Ascending aorta (tissue), 2 donors: ENCODE measurements at regions not wholly inside any gene's neighbourhood (a gene's known extent, or its start where the extent isn't known, plus 50 kb on each side); places are given as distances from the start of the nearest gene placed in this dataset.

ENCODE experiments used
- DNase-seq, 2 donors: peaks; one replicate each; pipeline ENCODE4 v3.0.0-alpha.2; 2019; ENCODE audit warnings: low spot score in 2 of 2
- H3K27ac ChIP-seq, 2 donors: fragments of 200-600 bp; sonication (generic); one replicate each; pipeline ENCODE4 v1.5.1; 2016 to 2017; ENCODE audit warnings: mild to moderate bottlenecking in 1 of 2
- H3K27me3 ChIP-seq: fragments of 200-600 bp; sonication (generic); one replicate; pipeline ENCODE4 v1.5.1; 2017
- H3K36me3 ChIP-seq, 2 donors: fragments of 200-600 bp; sonication (generic); one replicate each; pipeline ENCODE4 v1.5.1; 2016
- H3K4me1 ChIP-seq, 2 donors: fragments of 200-600 bp; sonication (generic); one replicate each; pipeline ENCODE4 v1.5.1; 2016 to 2017; ENCODE audit warnings: mild to moderate bottlenecking in 1 of 2
- H3K4me3 ChIP-seq, 2 donors: fragments of 200-600 bp; sonication (generic); one replicate each; pipeline ENCODE4 v1.5.1; 2016 to 2017; ENCODE audit warnings: mild to moderate bottlenecking in 1 of 2
- H3K9me3 ChIP-seq, 2 donors: fragments of 200-600 bp; sonication (generic); one replicate each; pipeline ENCODE4 v1.5.1; 2016
- CTCF ChIP-seq, 3 experiments: fragments of 200-600 bp in 2 of 3; fragments of 450-650 bp in 1 of 3; sonication (generic) in 2 of 3; IDR thresholded peaks; one replicate each; pipeline ENCODE4 v1.5.1; 2016 to 2019; ENCODE audit warnings: antibody characterized with exemption in 3 of 3, mild to moderate bottlenecking in 1 of 3, moderate library complexity in 1 of 3
- intact Hi-C: fragments of 100-400 bp; cut with DNase I; formaldehyde crosslinking; loops from one replicate; pipeline ENCODE4 v1.15.1; 2023

- Histone ChIP-seq H3K4me1 (no peaks in the 10 kb centered on the region), H3K9me3 (no peaks in the 10 kb centered on the region), H3K36me3 (no peaks in the 10 kb centered on the region), H3K4me3 (no peak overlapping the region), H3K27me3 (no peaks in the 10 kb centered on the region), H3K27ac (no peak overlapping the region)
- no peak for TF ChIP-seq CTCF (IDR thresholded peaks at IDR 0.05)
- no peak for DNase-seq
- intact Hi-C loops, result no loop called here
Observed at GRCh38 chr7:97454636-97455035, 277.2 kb upstream of the TAC1 start.

GRCh38 chr7:97457054-97457453, 274.8 kb upstream of the TAC1 start:
- Histone ChIP-seq H3K4me3 (no peak overlapping the region), H3K36me3 (no peaks in the 10 kb centered on the region), H3K27ac (no peak overlapping the region), H3K9me3 (no peaks in the 10 kb centered on the region), H3K4me1 (no peaks in the 10 kb centered on the region), H3K27me3 (no peaks in the 10 kb centered on the region)
- no peak for TF ChIP-seq CTCF (IDR thresholded peaks at IDR 0.05)
- no peak for DNase-seq
- intact Hi-C loops, result no loop called here

- H3K4me3 ChIP-seq, result no peak overlapping the region
- H3K4me1 ChIP-seq, result no peaks in the 10 kb centered on the region
- intact Hi-C loops, result no loop called here
- no peaks in the 10 kb centered on the region for H3K27me3 ChIP-seq
- no peak for DNase-seq
- no peak overlapping the region for H3K27ac ChIP-seq
- H3K36me3 ChIP-seq, result no peaks in the 10 kb centered on the region
- no peaks in the 10 kb centered on the region for H3K9me3 ChIP-seq
- no peak for TF ChIP-seq CTCF (IDR thresholded peaks at IDR 0.05)
Observed at GRCh38 chr7:97460433-97460832, 271.5 kb upstream of the TAC1 start.

GRCh38 chr7:97461596-97461995, 270.3 kb upstream of the TAC1 start:
- Histone ChIP-seq H3K27me3 (no peaks in the 10 kb centered on the region), H3K4me3 (no peak overlapping the region), H3K9me3 (no peaks in the 10 kb centered on the region), H3K4me1 (no peaks in the 10 kb centered on the region), H3K27ac (no peak overlapping the region), H3K36me3 (no peaks in the 10 kb centered on the region)
- no peak for DNase-seq
- intact Hi-C loops, result no loop called here
- no peak for TF ChIP-seq CTCF (IDR thresholded peaks at IDR 0.05)

GRCh38 chr7:97466071-97466470, 265.8 kb upstream of the TAC1 start:
- no peaks in the 10 kb centered on the region for H3K27me3 ChIP-seq
- H3K9me3 ChIP-seq, result no peaks in the 10 kb centered on the region
- intact Hi-C loops, result no loop called here
- no peak for DNase-seq
- H3K27ac ChIP-seq, result no peak overlapping the region
- no peaks in the 10 kb centered on the region for H3K4me1 ChIP-seq
- no peak overlapping the region for H3K4me3 ChIP-seq
- H3K36me3 ChIP-seq, result no peaks in the 10 kb centered on the region
- TF ChIP-seq CTCF (IDR thresholded peaks at IDR 0.05), result no peak

- intact Hi-C loops, result no loop called here
Observed at GRCh38 chr7:97466999-97467740, 264.7 kb upstream of the TAC1 start.

More at GRCh38 chr7:97466999-97467740, 264.7 kb upstream of the TAC1 start:
- H3K36me3 ChIP-seq, result no peaks in the 10 kb centered on the region
- H3K4me3 ChIP-seq, result no peak overlapping the region
- no peaks in the 10 kb centered on the region for H3K27me3 ChIP-seq
- no peak overlapping the region for H3K27ac ChIP-seq
- no peaks in the 10 kb centered on the region for H3K9me3 ChIP-seq
- H3K4me1 ChIP-seq, result no peaks in the 10 kb centered on the region
- no peak for TF ChIP-seq CTCF (IDR thresholded peaks at IDR 0.05)
- no peak for DNase-seq
